ENCODE measurements at regions not wholly inside any gene's neighbourhood (a gene's known extent, or its start where the extent isn't known, plus 50 kb on each side); places are given as distances from the start of the nearest gene placed in this dataset.

GRCh38 chr6:170163405-170164170, 127.3 kb downstream of the DLL1 start:
- Histone ChIP-seq H3K4me1 (no peaks in the 10 kb centered on the region), H3K36me3 (no peaks in the 10 kb centered on the region), H3K4me3 (no peak overlapping the region), H3K27me3 (no peaks in the 10 kb centered on the region), H3K27ac (no peak overlapping the region), H3K9me3 (no peaks in the 10 kb centered on the region)
- no peak for TF ChIP-seq POLR2A (IDR thresholded peaks at IDR 0.05)
- TF ChIP-seq, protein P1, sequence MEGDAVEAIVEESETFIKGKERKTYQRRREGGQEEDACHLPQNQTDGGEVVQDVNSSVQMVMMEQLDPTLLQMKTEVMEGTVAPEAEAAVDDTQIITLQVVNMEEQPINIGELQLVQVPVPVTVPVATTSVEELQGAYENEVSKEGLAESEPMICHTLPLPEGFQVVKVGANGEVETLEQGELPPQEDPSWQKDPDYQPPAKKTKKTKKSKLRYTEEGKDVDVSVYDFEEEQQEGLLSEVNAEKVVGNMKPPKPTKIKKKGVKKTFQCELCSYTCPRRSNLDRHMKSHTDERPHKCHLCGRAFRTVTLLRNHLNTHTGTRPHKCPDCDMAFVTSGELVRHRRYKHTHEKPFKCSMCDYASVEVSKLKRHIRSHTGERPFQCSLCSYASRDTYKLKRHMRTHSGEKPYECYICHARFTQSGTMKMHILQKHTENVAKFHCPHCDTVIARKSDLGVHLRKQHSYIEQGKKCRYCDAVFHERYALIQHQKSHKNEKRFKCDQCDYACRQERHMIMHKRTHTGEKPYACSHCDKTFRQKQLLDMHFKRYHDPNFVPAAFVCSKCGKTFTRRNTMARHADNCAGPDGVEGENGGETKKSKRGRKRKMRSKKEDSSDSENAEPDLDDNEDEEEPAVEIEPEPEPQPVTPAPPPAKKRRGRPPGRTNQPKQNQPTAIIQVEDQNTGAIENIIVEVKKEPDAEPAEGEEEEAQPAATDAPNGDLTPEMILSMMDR (IDR thresholded peaks at IDR 0.05) = no peak
- DNase-seq = no peak
- intact Hi-C loops (cut with DNase I; ENCODE audit: low total_unique reads) = no loop called here

- Histone ChIP-seq H3K27me3 (no peaks in the 10 kb centered on the region), H3K4me1 (no peaks in the 10 kb centered on the region), H3K4me3 (no peak overlapping the region), H3K27ac (no peak overlapping the region), H3K36me3 (no peaks in the 10 kb centered on the region), H3K9me3 (no peaks in the 10 kb centered on the region)
- DNase-seq = no peak
- TF ChIP-seq, protein P1 (IDR thresholded peaks at IDR 0.05) = no peak
- TF ChIP-seq POLR2A (IDR thresholded peaks at IDR 0.05) = no peak
- intact Hi-C loops (cut with DNase I; ENCODE audit: low total_unique reads) = no loop called here
Measured at GRCh38 chr6:170162775-170163404, 128.0 kb downstream of the DLL1 start.

DNA sequence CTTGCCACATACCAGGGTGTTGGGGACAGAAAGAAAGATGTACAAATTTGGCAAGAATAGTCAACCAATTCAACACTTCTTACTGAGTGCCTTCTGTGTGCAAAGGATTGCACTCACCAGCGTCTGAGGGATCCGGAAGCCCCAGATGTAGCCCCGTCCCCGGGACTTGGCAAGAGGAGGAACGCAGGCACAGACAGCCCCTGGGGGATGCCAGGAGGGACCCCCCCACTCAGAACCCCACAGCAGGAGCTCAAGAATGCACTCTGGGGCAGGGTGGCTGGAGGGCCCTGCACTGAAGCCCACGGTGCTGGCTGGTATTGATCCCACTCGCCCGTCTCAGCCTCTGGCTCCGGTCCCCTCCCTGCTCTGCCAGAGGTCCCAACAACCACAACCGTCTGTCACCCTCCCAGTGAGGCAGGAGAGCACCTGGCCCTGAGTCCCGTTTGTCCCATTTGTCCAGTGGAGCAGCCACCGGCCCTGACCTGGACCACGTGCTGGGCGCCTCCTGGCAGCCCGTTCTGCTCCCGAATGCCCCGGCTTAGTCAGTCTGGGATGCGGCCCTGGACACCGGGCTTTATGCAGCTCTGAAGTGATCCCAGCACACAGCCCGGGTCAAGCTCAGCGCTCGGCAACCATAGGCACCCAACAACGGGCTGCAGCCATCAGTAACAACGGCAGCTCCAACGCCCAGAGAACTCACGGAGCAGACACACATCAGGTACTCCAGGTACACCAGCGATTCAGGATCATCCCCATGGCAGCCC, 128.7 kb downstream of the DLL1 start:
- H3K9me3 ChIP-seq = no peaks in the 10 kb centered on the region
- intact Hi-C loops (cut with DNase I; ENCODE audit: low total_unique reads) = no loop called here
- DNase-seq = no peak
- H3K27me3 ChIP-seq = no peaks in the 10 kb centered on the region
- H3K4me3 ChIP-seq = no peak overlapping the region
- no peaks in the 10 kb centered on the region for H3K36me3 ChIP-seq
- no peak overlapping the region for H3K27ac ChIP-seq
- H3K4me1 ChIP-seq = no peaks in the 10 kb centered on the region
- no peak for TF ChIP-seq POLR2A (IDR thresholded peaks at IDR 0.05)
- TF ChIP-seq, protein P1 (IDR thresholded peaks at IDR 0.05) = no peak

- no peaks in the 10 kb centered on the region for H3K36me3 ChIP-seq
- intact Hi-C loops (cut with DNase I; ENCODE audit: low total_unique reads) = no loop called here
- no peak for DNase-seq
- no peak overlapping the region for H3K4me3 ChIP-seq
- H3K9me3 ChIP-seq = no peaks in the 10 kb centered on the region
- H3K27me3 ChIP-seq = no peaks in the 10 kb centered on the region
- H3K27ac ChIP-seq = no peak overlapping the region
- no peak for TF ChIP-seq POLR2A (IDR thresholded peaks at IDR 0.05)
- TF ChIP-seq, protein P1 (IDR thresholded peaks at IDR 0.05) = no peak
- no peaks in the 10 kb centered on the region for H3K4me1 ChIP-seq
Measured at GRCh38 chr6:170160628-170161611, 130.0 kb downstream of the DLL1 start.
